Stimulated activated CD4-positive, alpha-beta T cell treated with anti-CD3 and anti-CD28 coated beads, Interleukin-4, amount 100 ng/mL, for 24 hours (primary cell): ENCODE measurements at regions not wholly inside any gene's neighbourhood (a gene's known extent, or its start where the extent isn't known, plus 50 kb on each side); places are given as distances from the start of the nearest gene placed in this dataset.

Experiments
- DNase-seq: peaks from one replicate; pipeline ENCODE4 v3.0.0-alpha.2; 2020

- DNase-seq: no peak
Observed at GRCh38 chr1:34415140-34415539, 238.4 kb downstream of the C1orf94 start.

GRCh38 chr1:34418166-34418565 is 241.5 kb downstream of the C1orf94 start:
- no peak for DNase-seq

- DNase-seq: no peak
Observed at GRCh38 chr1:34419663-34420136, 243.0 kb downstream of the C1orf94 start.

GRCh38 chr1:34425046-34425445 is 248.3 kb downstream of the C1orf94 start:
- no peak for DNase-seq

GRCh38 chr1:34425785-34426184 is 249.1 kb downstream of the C1orf94 start:
- no peak for DNase-seq

GRCh38 chr1:34426325-34426896 is 249.7 kb downstream of the C1orf94 start:
- no peak for DNase-seq

- no peak for DNase-seq
Observed at GRCh38 chr1:34427170-34427569, 250.5 kb downstream of the C1orf94 start.

GRCh38 chr1:34433099-34433498 is 256.4 kb downstream of the C1orf94 start:
- DNase-seq: no peak

- DNase-seq: no peak
Observed at GRCh38 chr1:34436836-34437235, 260.1 kb downstream of the C1orf94 start.

GRCh38 chr1:34441259-34442069 is 264.8 kb downstream of the C1orf94 start:
- DNase-seq: no peak

GRCh38 chr1:34444516-34444915 is 267.8 kb downstream of the C1orf94 start:
- DNase-seq: no peak

GRCh38 chr1:34450325-34450724 is 273.6 kb downstream of the C1orf94 start:
- DNase-seq: no peak

GRCh38 chr1:34452451-34452850 is 275.7 kb downstream of the C1orf94 start:
- DNase-seq: no peak

- DNase-seq: no peak
Observed at GRCh38 chr1:34455121-34455520, 278.4 kb downstream of the C1orf94 start.

GRCh38 chr1:34460193-34460592 is 283.5 kb downstream of the C1orf94 start:
- peak; percentile 48 for DNase-seq

GRCh38 chr1:34470401-34470800 is 284.4 kb upstream of the GJB5 start:
- no peak for DNase-seq

- no peak for DNase-seq
Observed at GRCh38 chr1:34474566-34474965, 280.3 kb upstream of the GJB5 start.

GRCh38 chr1:34476371-34476770 is 278.5 kb upstream of the GJB5 start:
- DNase-seq: no peak

GRCh38 chr1:34477632-34478141 is 277.2 kb upstream of the GJB5 start:
- DNase-seq: no peak

- DNase-seq: no peak
Observed at GRCh38 chr1:34478515-34479076, 276.3 kb upstream of the GJB5 start.

- no peak for DNase-seq
Observed at GRCh38 chr1:34479731-34480130, 275.1 kb upstream of the GJB5 start.

GRCh38 chr1:34488080-34488708 is 266.7 kb upstream of the GJB5 start:
- DNase-seq: no peak

GRCh38 chr1:34500451-34500850 is 254.4 kb upstream of the GJB5 start:
- no peak for DNase-seq

GRCh38 chr1:34511802-34512201 is 243.0 kb upstream of the GJB5 start:
- no peak for DNase-seq
